Colonic mucosa (tissue), 4 donors: ENCODE measurements at regions not wholly inside any gene's neighbourhood (a gene's known extent, or its start where the extent isn't known, plus 50 kb on each side); places are given as distances from the start of the nearest gene placed in this dataset.

Experiments used
- DNase-seq: peaks from one replicate; pipeline ENCODE4 v3.0.0-alpha.2; 2020
- H3K27ac ChIP-seq: fragments of 200-600 bp; one replicate; pipeline ENCODE4 v1.8.0; 2021
- H3K27me3 ChIP-seq: fragments of 200-600 bp; one replicate; pipeline ENCODE4 v1.8.0; 2021
- H3K36me3 ChIP-seq: fragments of 200-600 bp; one replicate; pipeline ENCODE4 v1.8.0; 2021
- H3K4me1 ChIP-seq: fragments of 200-600 bp; one replicate; pipeline ENCODE4 v1.8.0; 2021; ENCODE audit warnings: mild to moderate bottlenecking
- H3K4me3 ChIP-seq: fragments of 200-600 bp; one replicate; pipeline ENCODE4 v1.8.0; 2021
- H3K9ac ChIP-seq, 2 donors: one replicate each; pipeline ENCODE4 v1.7.0; 2013; ENCODE audit warnings: control low read depth in 2 of 2, low read depth in 2 of 2, low read length in 2 of 2
- H3K9me3 ChIP-seq: fragments of 200-600 bp; one replicate; pipeline ENCODE4 v1.8.0; 2021
- intact Hi-C: fragments of 100-400 bp; cut with DNase I; formaldehyde crosslinking; loops from one replicate; pipeline ENCODE4 v1.14.1; 2022
- TF ChIP-seq, protein P1 (sequence below): fragments of 200-600 bp; IDR thresholded peaks from one replicate; pipeline ENCODE4 v1.8.0; 2022; ENCODE audit warnings: antibody characterized with exemption, mild to moderate bottlenecking
- donor health status: healthy.
- donor health status: DM: no; HTN: no; CAD: no.
- donor health status: DM: no; HTN: no; CAD: no.

DNA sequence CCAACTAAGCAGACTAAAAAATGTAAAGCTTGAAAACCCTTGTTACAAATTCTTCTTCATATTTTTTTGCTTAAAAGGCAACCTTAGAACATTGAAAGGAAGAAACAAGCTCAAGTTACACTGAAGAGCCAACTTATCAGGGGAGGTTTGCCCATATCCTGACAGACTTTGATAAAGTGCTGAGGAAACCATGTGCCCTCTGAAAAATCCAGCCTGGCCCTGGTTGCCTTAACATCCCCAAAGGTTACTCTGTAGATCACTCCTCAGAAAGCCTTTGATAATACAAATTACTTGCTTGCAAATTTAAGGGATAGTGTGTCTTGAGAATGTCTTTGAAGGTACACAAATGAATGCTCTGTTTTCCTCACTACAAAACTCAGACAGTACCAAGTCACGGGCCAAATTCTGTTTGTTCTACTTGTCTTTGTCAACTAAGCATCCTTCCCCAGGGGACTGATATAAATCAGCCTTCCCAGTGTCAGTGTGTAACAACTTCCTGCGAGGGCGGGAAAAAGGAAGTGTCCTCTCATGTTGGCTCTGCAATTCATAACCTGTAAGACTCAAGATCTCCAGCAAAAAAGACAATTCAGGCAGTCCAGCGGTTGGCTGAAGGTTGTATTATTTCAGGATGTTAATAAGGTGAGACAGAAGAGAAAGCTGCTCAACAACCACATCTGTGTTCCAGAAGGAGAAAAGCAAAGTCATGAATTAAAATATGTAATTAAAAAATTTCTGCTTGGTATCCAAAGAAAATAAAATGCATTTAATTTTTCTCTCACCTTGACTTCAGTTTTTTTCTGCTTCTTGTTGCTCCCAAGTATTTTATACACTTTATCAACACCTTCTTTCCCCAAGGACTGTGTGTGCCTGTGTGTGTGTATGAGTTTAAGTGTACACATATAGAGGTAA lies 199.9 kb downstream of the PIK3R1 start:
- no peak for DNase-seq
- TF ChIP-seq, protein P1, sequence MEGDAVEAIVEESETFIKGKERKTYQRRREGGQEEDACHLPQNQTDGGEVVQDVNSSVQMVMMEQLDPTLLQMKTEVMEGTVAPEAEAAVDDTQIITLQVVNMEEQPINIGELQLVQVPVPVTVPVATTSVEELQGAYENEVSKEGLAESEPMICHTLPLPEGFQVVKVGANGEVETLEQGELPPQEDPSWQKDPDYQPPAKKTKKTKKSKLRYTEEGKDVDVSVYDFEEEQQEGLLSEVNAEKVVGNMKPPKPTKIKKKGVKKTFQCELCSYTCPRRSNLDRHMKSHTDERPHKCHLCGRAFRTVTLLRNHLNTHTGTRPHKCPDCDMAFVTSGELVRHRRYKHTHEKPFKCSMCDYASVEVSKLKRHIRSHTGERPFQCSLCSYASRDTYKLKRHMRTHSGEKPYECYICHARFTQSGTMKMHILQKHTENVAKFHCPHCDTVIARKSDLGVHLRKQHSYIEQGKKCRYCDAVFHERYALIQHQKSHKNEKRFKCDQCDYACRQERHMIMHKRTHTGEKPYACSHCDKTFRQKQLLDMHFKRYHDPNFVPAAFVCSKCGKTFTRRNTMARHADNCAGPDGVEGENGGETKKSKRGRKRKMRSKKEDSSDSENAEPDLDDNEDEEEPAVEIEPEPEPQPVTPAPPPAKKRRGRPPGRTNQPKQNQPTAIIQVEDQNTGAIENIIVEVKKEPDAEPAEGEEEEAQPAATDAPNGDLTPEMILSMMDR, result no peak
- no peaks in the 10 kb centered on the region for H3K27me3 ChIP-seq
- H3K9ac ChIP-seq, result no peak overlapping the region
- no peak overlapping the region for H3K27ac ChIP-seq
- H3K4me3 ChIP-seq, result no peak overlapping the region
- H3K9me3 ChIP-seq, result no peaks in the 10 kb centered on the region
- intact Hi-C loops, result no loop called here
- H3K4me1 ChIP-seq, result peaks cover 8% of the 10 kb centered on the region
- H3K36me3 ChIP-seq, result no peaks in the 10 kb centered on the region

DNA sequence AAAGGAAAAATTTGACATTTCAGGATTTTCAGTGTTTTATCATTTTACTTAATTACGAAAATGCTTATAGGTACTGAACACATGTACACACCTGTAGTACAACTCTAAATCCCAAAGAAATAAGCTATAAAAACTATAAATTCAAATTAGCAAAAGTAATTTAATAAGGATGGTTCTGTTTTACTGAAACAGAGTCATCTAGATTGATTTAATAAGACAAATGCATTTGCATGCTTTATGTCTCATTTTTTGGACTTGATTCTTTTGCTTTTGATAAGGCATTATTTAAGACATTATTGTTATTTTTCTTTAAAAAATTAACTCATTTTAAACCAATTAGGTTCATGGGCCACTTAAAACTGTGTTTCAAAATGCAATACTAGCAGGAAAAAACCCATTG lies 201.2 kb downstream of the PIK3R1 start:
- Histone ChIP-seq H3K36me3 (no peaks in the 10 kb centered on the region), H3K4me1 (peaks cover 8% of the 10 kb centered on the region), H3K9me3 (no peaks in the 10 kb centered on the region), H3K27me3 (no peaks in the 10 kb centered on the region), H3K9ac (no peak overlapping the region), H3K27ac (no peak overlapping the region), H3K4me3 (no peak overlapping the region)
- intact Hi-C loops, result no loop called here
- TF ChIP-seq, protein P1, result no peak
- DNase-seq, result no peak

DNA sequence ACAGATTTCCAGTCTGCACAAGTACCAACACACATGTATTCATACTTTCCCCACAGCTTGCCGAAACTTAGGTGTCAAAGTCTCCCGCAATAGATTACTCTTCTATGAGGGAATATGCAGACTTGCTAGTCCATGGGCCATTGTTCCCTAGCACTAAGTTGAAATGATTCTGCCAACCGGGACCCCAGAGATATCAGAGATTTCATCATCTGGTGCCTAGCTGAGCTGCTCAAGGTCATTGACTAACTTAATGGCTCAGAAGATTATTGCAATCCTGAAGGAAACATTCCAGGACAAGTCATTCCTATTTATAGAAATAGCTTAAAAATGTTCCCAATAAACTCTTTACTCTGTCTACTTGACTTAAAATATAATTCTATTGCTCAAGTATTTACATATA lies 202.6 kb downstream of the PIK3R1 start:
- H3K27ac ChIP-seq, result no peak overlapping the region
- no peaks in the 10 kb centered on the region for H3K9me3 ChIP-seq
- H3K9ac ChIP-seq, result no peak overlapping the region
- H3K36me3 ChIP-seq, result no peaks in the 10 kb centered on the region
- intact Hi-C loops, result no loop called here
- TF ChIP-seq, protein P1, result no peak
- no peak for DNase-seq
- H3K4me1 ChIP-seq, result peaks cover 8% of the 10 kb centered on the region
- H3K4me3 ChIP-seq, result no peak overlapping the region
- no peaks in the 10 kb centered on the region for H3K27me3 ChIP-seq

DNA sequence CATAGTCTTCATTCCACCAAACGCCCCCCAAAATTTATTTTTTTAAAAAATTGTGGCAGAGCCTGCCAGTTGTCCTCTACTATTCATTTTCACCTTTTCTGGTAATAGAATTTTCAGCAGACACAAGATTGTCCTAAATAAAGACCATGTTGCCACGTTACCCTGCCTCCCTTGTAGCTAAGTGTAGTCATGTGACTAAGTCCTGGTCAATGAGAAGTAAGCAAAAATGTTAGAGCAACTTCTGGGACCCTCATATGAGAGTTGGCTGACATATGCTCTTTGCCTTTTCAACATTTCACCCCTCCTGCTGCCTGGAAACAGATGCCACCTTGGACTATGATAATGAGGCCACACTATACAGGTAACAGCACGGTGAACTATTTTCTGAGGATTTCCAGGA lies 203.1 kb downstream of the PIK3R1 start:
- no peak overlapping the region for H3K27ac ChIP-seq
- peaks cover 8% of the 10 kb centered on the region for H3K4me1 ChIP-seq
- H3K4me3 ChIP-seq, result no peak overlapping the region
- TF ChIP-seq, protein P1, result no peak
- no peaks in the 10 kb centered on the region for H3K27me3 ChIP-seq
- no peaks in the 10 kb centered on the region for H3K9me3 ChIP-seq
- DNase-seq, result no peak
- intact Hi-C loops, result no loop called here
- no peaks in the 10 kb centered on the region for H3K36me3 ChIP-seq
- H3K9ac ChIP-seq, result no peak overlapping the region

DNA sequence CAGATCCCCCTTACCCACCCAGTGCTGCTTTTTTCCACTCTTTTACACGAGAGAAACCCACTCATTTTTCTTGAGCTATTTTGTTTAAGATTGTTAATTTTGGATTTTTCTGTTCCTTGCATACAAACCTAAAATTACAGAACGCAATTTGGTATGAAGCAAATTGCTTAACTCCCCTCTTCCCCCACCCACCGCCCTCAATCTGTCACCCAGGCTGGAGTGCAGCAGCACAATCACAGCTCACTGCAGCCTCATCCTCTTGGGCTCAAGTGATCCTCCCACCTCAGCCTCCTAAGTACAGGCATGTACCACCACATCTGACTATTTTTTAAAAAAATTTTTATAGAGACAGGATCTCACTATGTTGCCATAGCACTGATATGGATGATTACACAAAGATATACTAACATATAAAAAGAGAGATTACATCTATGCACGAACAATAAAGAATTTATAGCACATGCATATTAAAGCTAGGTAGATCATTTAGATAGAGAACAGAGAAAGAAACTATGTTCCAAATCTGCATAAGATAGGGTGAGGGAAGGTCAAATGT lies 203.6 kb downstream of the PIK3R1 start:
- H3K27ac ChIP-seq, result peak overlapping the region; percentile 72
- peaks cover 8% of the 10 kb centered on the region for H3K4me1 ChIP-seq
- H3K4me3 ChIP-seq, result no peak overlapping the region
- no peaks in the 10 kb centered on the region for H3K36me3 ChIP-seq
- H3K9me3 ChIP-seq, result no peaks in the 10 kb centered on the region
- TF ChIP-seq, protein P1, result no peak
- peak overlapping the region in 1 of 2 donors; percentile 56 for H3K9ac ChIP-seq
- intact Hi-C loops, result no loop called here
- H3K27me3 ChIP-seq, result no peaks in the 10 kb centered on the region
- DNase-seq, result no peak
